GM21825 (cell line): ENCODE measurements at regions not wholly inside any gene's neighbourhood (a gene's known extent, or its start where the extent isn't known, plus 50 kb on each side); places are given as distances from the start of the nearest gene placed in this dataset.
"Not testable (repeated sequence)": the region's sequence is repeated elsewhere in the genome, so short reads cannot be mapped to it uniquely, and the experiment has no call there.

Experiments
- ATAC-seq: cut with Tn5 transposase; IDR thresholded peaks from one replicate; pipeline ENCODE4 v1.9.1; 2021; ENCODE audit warnings: mild to moderate bottlenecking, moderate library complexity; ENCODE audit not compliant: unreplicated experiment

GRCh38 chr5:94102849-94103248 lies 361.4 kb upstream of the POU5F2 start:
- no peak for ATAC-seq

DNA sequence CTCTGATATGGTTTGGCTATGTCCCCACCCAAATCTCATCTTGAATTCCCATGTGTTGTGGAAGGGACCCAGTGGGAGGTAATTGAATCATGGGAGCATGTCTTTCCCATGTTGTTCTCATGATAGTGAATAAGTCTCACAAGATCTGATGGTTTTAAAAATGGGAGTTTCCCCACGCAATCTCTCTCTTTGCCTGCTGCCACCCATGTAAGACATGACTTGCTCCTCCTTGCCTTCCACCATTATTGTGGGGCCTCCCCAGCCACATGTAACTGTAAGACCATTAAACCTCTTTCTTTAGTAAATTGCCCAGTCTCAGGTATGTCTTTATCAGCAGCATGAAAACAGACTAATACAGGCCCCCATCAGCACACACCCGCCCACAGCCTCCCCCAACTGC lies 356.0 kb upstream of the POU5F2 start:
- not testable (repeated sequence) for ATAC-seq

GRCh38 chr5:94094793-94095441 lies 353.5 kb upstream of the POU5F2 start:
- ATAC-seq, result no peak

DNA sequence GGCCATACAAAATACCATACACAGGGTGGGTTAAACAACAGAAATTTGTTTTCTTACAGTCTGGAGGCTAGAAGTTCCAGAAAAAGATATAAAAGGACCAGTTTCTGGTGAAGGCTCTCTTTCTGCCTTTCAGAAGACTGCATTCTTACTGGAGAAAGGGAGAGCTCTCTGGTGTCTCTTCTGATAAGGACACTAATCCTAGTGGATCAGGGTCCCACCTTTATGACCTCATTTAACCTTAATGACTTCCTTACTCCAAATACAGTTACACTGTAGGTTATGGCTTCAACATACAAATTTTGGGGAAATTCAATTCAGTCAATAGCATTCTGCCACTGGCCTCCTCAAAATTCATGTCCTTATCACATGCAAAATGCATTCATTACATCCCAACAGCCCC lies 351.9 kb upstream of the POU5F2 start:
- ATAC-seq, result no peak

DNA sequence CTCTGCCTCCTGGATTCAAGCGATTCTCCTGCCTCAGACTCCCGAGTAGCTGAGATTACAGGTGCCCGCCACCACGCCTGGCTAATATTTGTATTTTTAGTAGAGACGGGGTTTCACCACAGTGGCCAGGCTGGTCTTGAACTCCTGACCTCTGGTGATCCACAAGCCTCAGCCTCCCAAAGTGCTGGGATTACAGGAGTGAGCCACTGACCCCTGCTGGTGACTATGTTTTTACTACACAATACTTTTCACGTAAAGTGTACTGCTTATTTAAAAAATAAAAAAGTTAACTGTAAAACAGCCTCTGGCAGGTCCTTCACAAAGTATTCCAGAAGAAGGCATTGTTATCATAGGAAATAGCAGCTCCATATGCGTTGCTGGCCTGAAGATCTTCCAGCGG lies 345.2 kb upstream of the POU5F2 start:
- not testable (repeated sequence) for ATAC-seq

- ATAC-seq, result no peak
These were observed 344.8 kb upstream of the POU5F2 start for GRCh38 chr5:94086194-94086593.

DNA sequence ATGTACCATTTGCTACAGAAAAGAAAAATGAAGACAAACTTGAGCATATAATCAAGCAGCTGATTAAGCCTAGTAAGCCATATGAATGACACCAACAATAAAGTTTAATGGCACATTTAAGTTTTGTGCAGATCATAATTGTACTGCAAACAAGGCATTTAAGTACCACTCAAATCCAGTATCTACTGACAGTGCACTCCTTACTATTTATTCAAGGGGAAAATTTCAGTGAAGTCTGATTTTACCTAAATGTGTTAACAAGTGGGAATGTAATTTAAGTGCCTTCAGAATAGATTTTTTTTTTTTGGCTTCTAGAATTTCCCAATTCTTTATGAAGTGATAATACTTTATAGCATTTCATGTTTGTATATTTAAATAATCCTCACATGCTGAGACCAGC lies 341.0 kb upstream of the POU5F2 start:
- ATAC-seq, result no peak

- no peak for ATAC-seq
These were observed 339.7 kb upstream of the POU5F2 start for GRCh38 chr5:94081088-94081487.

- ATAC-seq, result no peak
These were observed 339.0 kb upstream of the POU5F2 start for GRCh38 chr5:94080390-94080789.

- ATAC-seq, result no peak
These were observed 330.7 kb upstream of the POU5F2 start for GRCh38 chr5:94072116-94072515.

- ATAC-seq, result no peak
These were observed 325.2 kb upstream of the POU5F2 start for GRCh38 chr5:94066437-94067207.

- no peak for ATAC-seq
These were observed 322.6 kb upstream of the POU5F2 start for GRCh38 chr5:94064025-94064424.

DNA sequence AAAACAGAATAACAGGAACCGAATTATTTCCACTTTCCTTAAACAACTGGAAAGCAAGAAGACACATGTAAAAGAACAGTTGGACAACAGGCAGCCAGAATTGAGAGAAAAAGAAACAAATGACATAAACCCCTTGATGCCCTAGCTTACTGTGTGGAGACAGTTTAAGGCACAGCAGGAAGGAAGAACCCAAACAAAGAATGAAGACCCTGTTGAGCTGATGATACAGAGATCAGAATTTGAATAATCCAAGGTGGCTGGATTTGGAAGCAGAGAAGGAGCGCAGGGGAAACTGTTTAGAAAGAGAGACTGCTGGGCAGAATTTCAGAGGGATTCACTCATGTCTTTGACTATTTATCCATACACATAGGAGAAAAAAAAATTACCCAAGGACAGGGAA lies 316.3 kb upstream of the POU5F2 start:
- no peak for ATAC-seq

DNA sequence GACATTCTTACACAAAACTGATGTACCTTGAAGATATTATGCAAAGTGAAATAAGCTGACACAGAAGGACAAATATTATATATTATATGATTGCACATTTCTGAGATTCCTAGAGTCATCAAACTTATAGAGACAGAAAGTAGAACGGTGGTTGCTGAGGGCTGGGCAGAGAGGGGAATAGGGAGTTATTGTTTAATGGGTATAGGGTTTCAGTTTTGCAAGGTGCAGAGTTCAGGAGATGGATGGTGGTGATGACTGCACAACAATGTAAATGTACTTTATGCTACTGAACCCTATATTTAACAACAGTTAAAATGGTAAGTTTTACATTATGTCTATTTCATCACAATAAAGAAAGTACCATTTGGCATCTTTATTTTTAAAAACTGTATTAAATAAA lies 315.8 kb upstream of the POU5F2 start:
- ATAC-seq, result no peak

DNA sequence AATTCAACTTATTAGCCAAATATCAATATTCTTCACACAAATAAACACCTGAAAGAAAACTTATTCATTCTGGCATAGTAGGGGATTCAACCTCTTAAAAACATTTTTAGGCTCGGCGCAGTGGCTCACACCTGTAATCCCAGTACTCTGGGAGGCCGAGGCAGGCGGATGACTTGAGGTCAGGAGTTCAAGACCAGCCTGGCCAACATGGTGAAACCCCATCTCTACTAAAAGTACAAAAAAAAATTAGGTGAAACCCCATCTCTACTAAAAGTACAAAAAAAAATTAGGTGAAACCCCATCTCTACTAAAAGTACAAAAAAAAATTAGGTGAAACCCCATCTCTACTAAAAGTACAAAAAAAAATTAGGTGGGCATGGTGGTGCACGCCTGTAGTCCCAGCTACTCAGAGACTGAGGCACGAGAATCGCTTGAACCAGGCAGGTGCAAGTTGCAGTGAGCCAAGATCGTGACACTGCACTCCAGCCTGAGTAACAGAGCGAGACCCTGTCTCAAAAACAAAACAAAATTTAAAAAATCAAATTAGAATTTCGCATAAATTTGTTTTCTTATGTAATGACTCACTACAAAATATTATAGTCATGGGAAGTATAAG lies 308.0 kb upstream of the POU5F2 start:
- ATAC-seq, result peak; percentile 62

- no peak for ATAC-seq
These were observed 304.7 kb upstream of the POU5F2 start for GRCh38 chr5:94045839-94046782.

DNA sequence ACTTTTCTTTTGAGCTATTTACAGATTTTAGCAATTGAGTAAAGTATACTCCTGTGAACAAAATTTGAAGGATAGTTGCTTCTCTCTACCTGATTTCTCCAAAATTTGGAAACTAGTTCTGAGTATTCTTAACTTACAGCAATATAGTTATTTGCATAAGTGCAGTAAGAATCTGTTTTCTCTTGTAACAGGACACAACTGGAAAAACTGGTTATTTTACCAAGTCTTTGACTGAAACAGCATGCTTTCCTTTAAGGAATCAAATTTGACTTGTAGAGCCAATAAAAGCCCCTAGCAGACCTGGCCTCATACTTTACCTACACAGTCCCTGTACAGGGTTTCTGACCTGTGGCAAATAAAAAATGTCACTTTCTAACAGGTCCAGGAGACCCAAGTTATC lies 301.9 kb upstream of the POU5F2 start:
- ATAC-seq, result no peak

DNA sequence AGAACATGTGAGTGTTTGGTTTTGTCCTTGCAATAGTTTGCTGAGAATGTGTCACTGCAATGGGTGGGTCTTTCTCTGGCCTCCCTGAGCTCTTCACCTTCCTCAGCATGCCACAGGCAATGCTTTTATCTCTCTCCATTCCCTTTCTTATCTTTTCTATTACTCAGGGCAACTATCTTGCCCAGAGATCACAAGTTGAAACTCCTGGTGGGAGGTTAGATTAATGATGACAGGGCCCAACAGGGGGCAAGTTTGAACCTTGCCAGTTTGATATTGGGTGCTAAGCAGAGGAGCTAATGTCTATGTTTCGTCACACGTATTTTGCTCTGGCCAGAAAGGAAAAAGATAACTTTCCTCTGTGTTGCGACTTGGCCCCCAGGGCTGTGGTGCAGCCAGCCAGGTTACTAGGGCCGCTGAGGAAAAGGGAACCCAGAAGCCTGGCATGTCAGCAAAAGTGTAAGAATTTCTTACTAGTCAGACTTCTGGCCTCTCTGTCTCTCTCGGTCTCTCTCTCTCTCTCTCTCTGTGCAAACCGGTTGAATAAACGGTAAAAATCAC lies 299.3 kb upstream of the POU5F2 start:
- ATAC-seq, result no peak

- no peak for ATAC-seq
These were observed 297.7 kb upstream of the POU5F2 start for GRCh38 chr5:94039101-94039500.

DNA sequence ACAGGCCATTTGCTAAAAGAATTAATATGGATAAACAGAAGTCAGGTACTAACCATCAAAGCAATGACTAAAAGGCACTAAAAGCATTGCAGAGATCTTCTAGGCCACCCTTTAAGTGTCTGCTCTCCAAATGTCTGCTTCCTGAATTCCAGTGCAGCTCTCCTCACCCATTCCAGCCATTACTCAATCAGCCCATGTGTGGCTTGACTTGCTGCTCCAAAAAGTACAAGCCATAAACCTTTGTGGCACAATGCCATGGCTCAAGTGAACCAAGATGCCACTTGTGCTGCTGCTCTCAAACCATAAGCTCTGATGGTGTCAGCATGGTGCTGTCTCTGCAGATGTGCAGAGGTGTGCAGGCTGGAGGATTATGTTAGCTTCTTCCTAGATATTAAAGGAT lies 290.2 kb upstream of the POU5F2 start:
- ATAC-seq, result no peak

DNA sequence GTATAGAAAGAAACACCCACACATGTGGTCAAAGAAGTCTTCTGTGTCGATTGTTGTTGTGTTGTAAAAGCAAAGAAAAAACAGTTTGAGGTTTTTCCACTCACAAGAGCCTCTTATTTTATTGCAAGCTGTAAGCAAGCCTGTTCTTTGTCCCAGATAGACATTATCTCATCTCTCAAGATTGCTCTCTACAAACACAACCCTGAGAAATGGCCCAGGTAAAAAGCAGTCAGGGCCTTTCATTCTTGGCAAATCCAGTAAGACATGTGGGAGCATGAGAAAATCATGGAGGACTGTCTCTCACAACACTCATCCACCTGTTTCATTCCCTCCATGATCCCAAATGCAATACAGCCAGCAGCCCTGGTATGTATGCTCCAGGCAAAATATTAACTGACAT lies 286.6 kb upstream of the POU5F2 start:
- ATAC-seq, result no peak
